ENCODE measurements at regions not wholly inside any gene's neighbourhood (a gene's known extent, or its start where the extent isn't known, plus 50 kb on each side); places are given as distances from the start of the nearest gene placed in this dataset.

DNA sequence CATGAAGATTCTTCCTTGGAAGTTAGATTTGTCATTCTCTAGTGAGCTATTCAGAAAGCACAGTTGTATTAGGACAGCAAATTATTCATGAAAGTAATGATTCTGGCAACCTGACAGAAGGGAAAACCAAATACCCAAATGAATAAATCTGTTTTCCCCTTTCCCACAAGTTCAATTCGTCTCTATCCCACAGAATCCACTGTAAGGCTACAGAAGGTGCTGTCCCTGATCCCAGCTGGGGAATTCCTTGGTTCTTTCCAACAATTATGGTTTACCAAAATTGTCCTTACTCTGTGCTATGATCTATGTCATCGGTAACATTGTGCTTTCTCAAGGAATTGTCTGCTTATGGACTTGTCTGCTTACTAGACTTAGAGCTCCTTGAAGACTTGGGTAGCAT is 104.2 kb downstream of the FASLG start:
- Histone ChIP-seq H3K9me3 (replicated peaks) (no peaks in the 10 kb centered on the region), H3K4me1 (no peaks in the 10 kb centered on the region), H3K4me3 (no peak overlapping the region), H3K27me3 (ENCODE audit: low read depth) (peaks cover 2% of the 10 kb centered on the region), H3K36me3 (no peaks in the 10 kb centered on the region), H3K27ac (replicated peaks) (no peak overlapping the region)
- TF ChIP-seq, protein P1, sequence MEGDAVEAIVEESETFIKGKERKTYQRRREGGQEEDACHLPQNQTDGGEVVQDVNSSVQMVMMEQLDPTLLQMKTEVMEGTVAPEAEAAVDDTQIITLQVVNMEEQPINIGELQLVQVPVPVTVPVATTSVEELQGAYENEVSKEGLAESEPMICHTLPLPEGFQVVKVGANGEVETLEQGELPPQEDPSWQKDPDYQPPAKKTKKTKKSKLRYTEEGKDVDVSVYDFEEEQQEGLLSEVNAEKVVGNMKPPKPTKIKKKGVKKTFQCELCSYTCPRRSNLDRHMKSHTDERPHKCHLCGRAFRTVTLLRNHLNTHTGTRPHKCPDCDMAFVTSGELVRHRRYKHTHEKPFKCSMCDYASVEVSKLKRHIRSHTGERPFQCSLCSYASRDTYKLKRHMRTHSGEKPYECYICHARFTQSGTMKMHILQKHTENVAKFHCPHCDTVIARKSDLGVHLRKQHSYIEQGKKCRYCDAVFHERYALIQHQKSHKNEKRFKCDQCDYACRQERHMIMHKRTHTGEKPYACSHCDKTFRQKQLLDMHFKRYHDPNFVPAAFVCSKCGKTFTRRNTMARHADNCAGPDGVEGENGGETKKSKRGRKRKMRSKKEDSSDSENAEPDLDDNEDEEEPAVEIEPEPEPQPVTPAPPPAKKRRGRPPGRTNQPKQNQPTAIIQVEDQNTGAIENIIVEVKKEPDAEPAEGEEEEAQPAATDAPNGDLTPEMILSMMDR (IDR thresholded peaks at IDR 0.05; ENCODE audit: borderline replicate concordance) = no peak
- DNase-seq = no peak
- intact Hi-C loops (cut with micrococcal nuclease) = no loop called here

DNA sequence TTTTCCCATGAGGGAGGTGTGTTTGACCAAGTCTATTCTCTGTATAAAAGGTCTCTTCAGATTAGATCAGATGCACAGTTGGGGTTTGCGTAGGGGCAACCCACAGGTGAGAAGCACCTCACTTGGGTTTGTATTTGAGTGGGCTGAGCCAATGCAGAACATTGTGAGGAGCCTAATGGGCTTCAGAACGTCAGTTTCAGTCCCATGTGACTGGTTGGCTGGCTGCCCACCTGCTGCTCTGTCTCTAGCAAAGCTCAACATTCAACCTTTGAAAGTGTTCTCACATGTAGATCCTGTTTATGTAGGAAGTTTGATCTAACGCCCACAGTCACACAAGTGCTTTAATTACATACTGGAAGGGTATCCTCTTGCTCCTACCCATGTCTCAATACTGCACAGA is 105.5 kb downstream of the FASLG start:
- DNase-seq = peak; percentile 16
- TF ChIP-seq, protein P1 (IDR thresholded peaks at IDR 0.05; ENCODE audit: borderline replicate concordance) = no peak
- Histone ChIP-seq H3K36me3 (no peaks in the 10 kb centered on the region), H3K27ac (replicated peaks) (no peak overlapping the region), H3K4me1 (no peaks in the 10 kb centered on the region), H3K27me3 (ENCODE audit: low read depth) (no peaks in the 10 kb centered on the region), H3K9me3 (replicated peaks) (no peaks in the 10 kb centered on the region), H3K4me3 (no peak overlapping the region)
- intact Hi-C loops (cut with micrococcal nuclease) = no loop called here

DNA sequence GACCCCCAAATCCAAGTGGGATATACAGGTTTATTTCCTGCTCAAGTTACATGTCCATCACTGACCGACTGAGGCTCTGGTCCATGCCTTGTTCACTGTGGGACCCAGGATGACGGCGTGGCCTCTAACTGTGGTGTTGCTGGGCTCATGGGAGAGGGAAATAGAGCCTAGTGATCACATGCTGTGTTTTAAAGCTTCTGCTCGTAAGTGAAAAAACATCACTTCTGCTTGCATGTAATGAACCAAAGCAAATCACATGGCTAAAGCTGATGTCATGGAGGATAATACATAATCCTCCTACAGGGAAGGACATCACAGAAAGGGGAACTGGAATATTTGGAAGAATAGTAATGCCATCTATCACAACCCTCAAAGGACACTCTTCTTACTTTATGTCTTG is 107.6 kb downstream of the FASLG start:
- no peaks in the 10 kb centered on the region for H3K9me3 ChIP-seq (replicated peaks)
- intact Hi-C loops (cut with micrococcal nuclease) = no loop called here
- H3K4me1 ChIP-seq = no peaks in the 10 kb centered on the region
- no peaks in the 10 kb centered on the region for H3K27me3 ChIP-seq (ENCODE audit: low read depth)
- DNase-seq = no peak
- TF ChIP-seq, protein P1 (IDR thresholded peaks at IDR 0.05; ENCODE audit: borderline replicate concordance) = no peak
- no peak overlapping the region for H3K4me3 ChIP-seq
- no peaks in the 10 kb centered on the region for H3K36me3 ChIP-seq
- no peak overlapping the region for H3K27ac ChIP-seq (replicated peaks)

DNA sequence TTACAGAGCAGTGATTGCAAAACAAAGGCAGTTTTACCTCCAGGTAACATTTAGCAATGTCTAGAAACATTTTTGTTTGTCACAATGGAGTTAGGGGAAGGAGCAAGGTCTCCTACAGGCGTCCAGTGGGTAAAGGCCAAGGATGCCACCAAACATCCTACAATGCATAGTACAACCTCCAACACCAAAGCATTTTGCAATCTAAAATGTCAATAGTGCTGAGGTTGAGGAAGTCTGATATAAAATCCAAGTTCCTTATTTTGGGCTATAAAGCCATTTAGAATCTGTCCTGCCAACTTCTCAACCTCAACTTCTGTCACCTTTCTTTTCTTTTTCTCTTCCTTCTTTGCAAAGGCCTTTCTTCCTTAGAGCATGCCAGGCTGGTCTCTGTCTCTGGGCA is 111.2 kb downstream of the FASLG start:
- Histone ChIP-seq H3K9me3 (replicated peaks) (no peaks in the 10 kb centered on the region), H3K4me3 (no peak overlapping the region), H3K4me1 (no peaks in the 10 kb centered on the region), H3K27ac (replicated peaks) (no peak overlapping the region), H3K27me3 (ENCODE audit: low read depth) (no peaks in the 10 kb centered on the region), H3K36me3 (no peaks in the 10 kb centered on the region)
- intact Hi-C loops (cut with micrococcal nuclease) = no loop called here
- DNase-seq = no peak
- TF ChIP-seq, protein P1 (IDR thresholded peaks at IDR 0.05; ENCODE audit: borderline replicate concordance) = no peak

DNA sequence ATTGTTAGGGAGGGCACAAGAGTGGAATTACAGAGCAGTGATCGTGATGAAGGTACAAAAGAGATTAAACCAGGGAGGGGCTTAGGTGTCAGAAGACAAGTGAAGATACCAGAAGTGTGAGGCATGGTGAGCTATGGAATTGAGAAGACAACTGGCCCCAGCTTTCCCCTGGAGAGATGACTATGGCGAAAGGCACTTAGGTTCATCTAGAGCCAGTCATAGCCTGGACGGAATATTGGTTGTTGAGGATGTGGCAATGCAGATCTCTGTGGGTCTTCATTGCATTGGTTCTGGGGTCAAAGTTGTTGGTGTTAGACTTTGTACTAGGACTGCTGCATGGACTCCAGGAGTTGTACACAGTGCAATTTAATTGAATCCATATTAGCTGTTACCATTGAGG is 115.7 kb downstream of the FASLG start:
- no peak for DNase-seq
- no peaks in the 10 kb centered on the region for H3K27me3 ChIP-seq (ENCODE audit: low read depth)
- TF ChIP-seq, protein P1 (IDR thresholded peaks at IDR 0.05; ENCODE audit: borderline replicate concordance) = no peak
- no peaks in the 10 kb centered on the region for H3K36me3 ChIP-seq
- no peak overlapping the region for H3K4me3 ChIP-seq
- H3K9me3 ChIP-seq (replicated peaks) = no peaks in the 10 kb centered on the region
- peaks cover 6% of the 10 kb centered on the region for H3K4me1 ChIP-seq
- H3K27ac ChIP-seq (replicated peaks) = no peak overlapping the region
- intact Hi-C loops (cut with micrococcal nuclease) = no loop called here

DNA sequence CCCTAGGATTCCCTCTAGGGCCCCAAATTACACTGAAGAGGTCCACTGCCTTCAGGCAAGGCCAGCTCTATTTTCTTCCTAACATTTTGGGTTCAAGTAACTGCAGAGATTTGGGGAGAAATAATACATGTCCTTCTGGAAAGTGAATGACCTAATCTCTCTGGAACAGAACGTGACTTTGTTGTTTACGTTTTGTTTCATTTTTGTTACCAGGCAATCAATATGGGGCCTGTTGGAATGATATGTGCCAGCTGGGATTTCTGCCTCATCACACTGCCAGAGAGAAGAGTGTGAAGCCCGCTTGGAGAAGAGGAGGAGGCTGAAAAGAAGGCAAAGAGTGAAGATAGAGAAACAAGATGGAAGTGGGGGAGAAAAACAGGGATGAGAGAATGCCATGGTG is 116.7 kb downstream of the FASLG start:
- Histone ChIP-seq H3K27ac (replicated peaks) (no peak overlapping the region), H3K4me3 (no peak overlapping the region), H3K36me3 (no peaks in the 10 kb centered on the region), H3K27me3 (ENCODE audit: low read depth) (no peaks in the 10 kb centered on the region), H3K4me1 (peaks cover 6% of the 10 kb centered on the region), H3K9me3 (replicated peaks) (no peaks in the 10 kb centered on the region)
- TF ChIP-seq, protein P1 (IDR thresholded peaks at IDR 0.05; ENCODE audit: borderline replicate concordance) = no peak
- intact Hi-C loops (cut with micrococcal nuclease) = no loop called here
- DNase-seq = no peak

All from left ventricle myocardium inferior (tissue), 1 donor.